ENCODE measurements at regions not wholly inside any gene's neighbourhood (a gene's known extent, or its start where the extent isn't known, plus 50 kb on each side); places are given as distances from the start of the nearest gene placed in this dataset.

GRCh38 chr11:115081972-115082371 is 403.6 kb downstream of the NXPE2 start:
- H3K4me1 ChIP-seq (ENCODE audit: control insufficient read depth, insufficient read depth, low read length), result no peaks in the 10 kb centered on the region
- no peak overlapping the region for H3K27ac ChIP-seq (ENCODE audit: low read depth, low read length)
- no peaks in the 10 kb centered on the region for H3K27me3 ChIP-seq (ENCODE audit: control insufficient read depth, insufficient read depth, low read length)
- H3K36me3 ChIP-seq (ENCODE audit: control insufficient read depth, insufficient read depth, low read length), result no peaks in the 10 kb centered on the region
- no peak overlapping the region for H3K4me3 ChIP-seq (ENCODE audit: low read depth, low read length)
- H3K9ac ChIP-seq (ENCODE audit: low read depth, low read length), result no peak overlapping the region
- no peaks in the 10 kb centered on the region for H3K9me3 ChIP-seq (ENCODE audit: control insufficient read depth, insufficient read depth, low read length)

GRCh38 chr11:115083144-115083806 is 404.9 kb downstream of the NXPE2 start:
- H3K27me3 ChIP-seq (ENCODE audit: control insufficient read depth, insufficient read depth, low read length), result no peaks in the 10 kb centered on the region
- H3K4me3 ChIP-seq (ENCODE audit: low read depth, low read length), result no peak overlapping the region
- H3K9ac ChIP-seq (ENCODE audit: low read depth, low read length), result no peak overlapping the region
- H3K4me1 ChIP-seq (ENCODE audit: control insufficient read depth, insufficient read depth, low read length), result peaks cover 5% of the 10 kb centered on the region; the same call in 1 of the 2 replicates
- H3K36me3 ChIP-seq (ENCODE audit: control insufficient read depth, insufficient read depth, low read length), result no peaks in the 10 kb centered on the region
- H3K9me3 ChIP-seq (ENCODE audit: control insufficient read depth, insufficient read depth, low read length), result no peaks in the 10 kb centered on the region
- no peak overlapping the region for H3K27ac ChIP-seq (ENCODE audit: low read depth, low read length)

GRCh38 chr11:115084231-115084630 is 405.9 kb downstream of the NXPE2 start:
- Histone ChIP-seq H3K9me3 (ENCODE audit: control insufficient read depth, insufficient read depth, low read length) (no peaks in the 10 kb centered on the region), H3K27ac (ENCODE audit: low read depth, low read length) (no peak overlapping the region), H3K36me3 (ENCODE audit: control insufficient read depth, insufficient read depth, low read length) (no peaks in the 10 kb centered on the region), H3K27me3 (ENCODE audit: control insufficient read depth, insufficient read depth, low read length) (no peaks in the 10 kb centered on the region), H3K4me1 (ENCODE audit: control insufficient read depth, insufficient read depth, low read length) (peaks cover 5% of the 10 kb centered on the region; the same call in 1 of the 2 replicates), H3K4me3 (ENCODE audit: low read depth, low read length) (no peak overlapping the region), H3K9ac (ENCODE audit: low read depth, low read length) (no peak overlapping the region)

GRCh38 chr11:115085461-115086210 is 407.3 kb downstream of the NXPE2 start:
- Histone ChIP-seq H3K27me3 (ENCODE audit: control insufficient read depth, insufficient read depth, low read length) (no peaks in the 10 kb centered on the region), H3K4me3 (ENCODE audit: low read depth, low read length) (no peak overlapping the region), H3K4me1 (ENCODE audit: control insufficient read depth, insufficient read depth, low read length) (peaks cover 5% of the 10 kb centered on the region; the same call in 1 of the 2 replicates), H3K36me3 (ENCODE audit: control insufficient read depth, insufficient read depth, low read length) (no peaks in the 10 kb centered on the region), H3K9me3 (ENCODE audit: control insufficient read depth, insufficient read depth, low read length) (no peaks in the 10 kb centered on the region), H3K27ac (ENCODE audit: low read depth, low read length) (no peak overlapping the region), H3K9ac (ENCODE audit: low read depth, low read length) (no peak overlapping the region)

GRCh38 chr11:115087791-115088190 is 409.5 kb downstream of the NXPE2 start:
- Histone ChIP-seq H3K27me3 (ENCODE audit: control insufficient read depth, insufficient read depth, low read length) (no peaks in the 10 kb centered on the region), H3K27ac (ENCODE audit: low read depth, low read length) (no peak overlapping the region), H3K9me3 (ENCODE audit: control insufficient read depth, insufficient read depth, low read length) (no peaks in the 10 kb centered on the region), H3K4me3 (ENCODE audit: low read depth, low read length) (no peak overlapping the region), H3K36me3 (ENCODE audit: control insufficient read depth, insufficient read depth, low read length) (no peaks in the 10 kb centered on the region), H3K4me1 (ENCODE audit: control insufficient read depth, insufficient read depth, low read length) (peaks cover 5% of the 10 kb centered on the region; the same call in 1 of the 2 replicates), H3K9ac (ENCODE audit: low read depth, low read length) (no peak overlapping the region)

- no peaks in the 10 kb centered on the region for H3K36me3 ChIP-seq (ENCODE audit: control insufficient read depth, insufficient read depth, low read length)
- peaks cover 3% of the 10 kb centered on the region; the same call in 1 of the 2 replicates for H3K4me1 ChIP-seq (ENCODE audit: control insufficient read depth, insufficient read depth, low read length)
- H3K9me3 ChIP-seq (ENCODE audit: control insufficient read depth, insufficient read depth, low read length), result no peaks in the 10 kb centered on the region
- no peaks in the 10 kb centered on the region for H3K27me3 ChIP-seq (ENCODE audit: control insufficient read depth, insufficient read depth, low read length)
- H3K9ac ChIP-seq (ENCODE audit: low read depth, low read length), result no peak overlapping the region
- H3K27ac ChIP-seq (ENCODE audit: low read depth, low read length), result no peak overlapping the region
- no peak overlapping the region for H3K4me3 ChIP-seq (ENCODE audit: low read depth, low read length)
Observed at GRCh38 chr11:115092516-115092915, 411.7 kb downstream of the CADM1 start.

- H3K9ac ChIP-seq (ENCODE audit: low read depth, low read length), result no peak overlapping the region
- no peak overlapping the region for H3K4me3 ChIP-seq (ENCODE audit: low read depth, low read length)
- no peaks in the 10 kb centered on the region for H3K4me1 ChIP-seq (ENCODE audit: control insufficient read depth, insufficient read depth, low read length)
- H3K27ac ChIP-seq (ENCODE audit: low read depth, low read length), result no peak overlapping the region
- H3K36me3 ChIP-seq (ENCODE audit: control insufficient read depth, insufficient read depth, low read length), result no peaks in the 10 kb centered on the region
- H3K27me3 ChIP-seq (ENCODE audit: control insufficient read depth, insufficient read depth, low read length), result no peaks in the 10 kb centered on the region
- H3K9me3 ChIP-seq (ENCODE audit: control insufficient read depth, insufficient read depth, low read length), result no peaks in the 10 kb centered on the region
Observed at GRCh38 chr11:115097796-115098408, 406.3 kb downstream of the CADM1 start.

GRCh38 chr11:115100706-115101105 is 403.5 kb downstream of the CADM1 start:
- no peaks in the 10 kb centered on the region for H3K4me1 ChIP-seq (ENCODE audit: control insufficient read depth, insufficient read depth, low read length)
- no peaks in the 10 kb centered on the region for H3K36me3 ChIP-seq (ENCODE audit: control insufficient read depth, insufficient read depth, low read length)
- H3K27ac ChIP-seq (ENCODE audit: low read depth, low read length), result no peak overlapping the region
- H3K9me3 ChIP-seq (ENCODE audit: control insufficient read depth, insufficient read depth, low read length), result no peaks in the 10 kb centered on the region
- no peak overlapping the region for H3K4me3 ChIP-seq (ENCODE audit: low read depth, low read length)
- H3K9ac ChIP-seq (ENCODE audit: low read depth, low read length), result no peak overlapping the region
- no peaks in the 10 kb centered on the region for H3K27me3 ChIP-seq (ENCODE audit: control insufficient read depth, insufficient read depth, low read length)

- no peaks in the 10 kb centered on the region for H3K27me3 ChIP-seq (ENCODE audit: control insufficient read depth, insufficient read depth, low read length)
- no peaks in the 10 kb centered on the region for H3K9me3 ChIP-seq (ENCODE audit: control insufficient read depth, insufficient read depth, low read length)
- H3K4me3 ChIP-seq (ENCODE audit: low read depth, low read length), result no peak overlapping the region
- no peak overlapping the region for H3K9ac ChIP-seq (ENCODE audit: low read depth, low read length)
- H3K36me3 ChIP-seq (ENCODE audit: control insufficient read depth, insufficient read depth, low read length), result no peaks in the 10 kb centered on the region
- no peak overlapping the region for H3K27ac ChIP-seq (ENCODE audit: low read depth, low read length)
- no peaks in the 10 kb centered on the region for H3K4me1 ChIP-seq (ENCODE audit: control insufficient read depth, insufficient read depth, low read length)
Observed at GRCh38 chr11:115103921-115104320, 400.3 kb downstream of the CADM1 start.

GRCh38 chr11:115104851-115105453 is 399.3 kb downstream of the CADM1 start:
- Histone ChIP-seq H3K36me3 (ENCODE audit: control insufficient read depth, insufficient read depth, low read length) (no peaks in the 10 kb centered on the region), H3K27me3 (ENCODE audit: control insufficient read depth, insufficient read depth, low read length) (no peaks in the 10 kb centered on the region), H3K27ac (ENCODE audit: low read depth, low read length) (no peak overlapping the region), H3K9me3 (ENCODE audit: control insufficient read depth, insufficient read depth, low read length) (no peaks in the 10 kb centered on the region), H3K9ac (ENCODE audit: low read depth, low read length) (no peak overlapping the region), H3K4me1 (ENCODE audit: control insufficient read depth, insufficient read depth, low read length) (no peaks in the 10 kb centered on the region), H3K4me3 (ENCODE audit: low read depth, low read length) (no peak overlapping the region)

GRCh38 chr11:115111066-115111465 is 393.1 kb downstream of the CADM1 start:
- no peak overlapping the region for H3K4me3 ChIP-seq (ENCODE audit: low read depth, low read length)
- no peaks in the 10 kb centered on the region for H3K36me3 ChIP-seq (ENCODE audit: control insufficient read depth, insufficient read depth, low read length)
- H3K27me3 ChIP-seq (ENCODE audit: control insufficient read depth, insufficient read depth, low read length), result no peaks in the 10 kb centered on the region
- no peaks in the 10 kb centered on the region for H3K9me3 ChIP-seq (ENCODE audit: control insufficient read depth, insufficient read depth, low read length)
- peaks cover 5% of the 10 kb centered on the region for H3K4me1 ChIP-seq (ENCODE audit: control insufficient read depth, insufficient read depth, low read length)
- no peak overlapping the region for H3K9ac ChIP-seq (ENCODE audit: low read depth, low read length)
- no peak overlapping the region for H3K27ac ChIP-seq (ENCODE audit: low read depth, low read length)
